Myocyte (in vitro differentiated cells): ENCODE measurements at regions not wholly inside any gene's neighbourhood (a gene's known extent, or its start where the extent isn't known, plus 50 kb on each side); places are given as distances from the start of the nearest gene placed in this dataset.
"Not testable (repeated sequence)": the region's sequence is repeated elsewhere in the genome, so short reads cannot be mapped to it uniquely, and the experiment has no call there.

ENCODE experiments used
- DNase-seq: peaks from one replicate; pipeline ENCODE4 v3.0.0-alpha.2; 2012; ENCODE audit warnings: low read depth

DNA sequence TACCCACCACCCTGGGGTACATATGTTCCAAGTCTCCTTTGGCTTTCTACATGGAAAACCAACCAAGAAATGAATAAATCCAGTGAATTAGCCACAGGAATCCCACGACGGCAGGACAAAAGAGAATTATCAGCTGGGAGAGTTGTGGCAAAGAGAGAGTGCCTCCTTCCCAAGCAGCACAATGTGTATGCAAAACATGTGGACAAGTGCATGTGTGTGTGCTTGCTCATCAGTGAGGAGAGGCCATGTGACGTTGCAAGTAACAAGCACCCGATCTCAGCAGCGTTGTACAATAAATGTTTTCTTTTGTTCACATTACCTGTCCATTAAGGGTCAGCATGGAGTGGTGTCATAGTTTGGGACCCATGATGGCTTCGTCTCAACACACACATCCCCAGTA lies 50.0 kb upstream of the EMX2 start:
- no peak for DNase-seq

DNA sequence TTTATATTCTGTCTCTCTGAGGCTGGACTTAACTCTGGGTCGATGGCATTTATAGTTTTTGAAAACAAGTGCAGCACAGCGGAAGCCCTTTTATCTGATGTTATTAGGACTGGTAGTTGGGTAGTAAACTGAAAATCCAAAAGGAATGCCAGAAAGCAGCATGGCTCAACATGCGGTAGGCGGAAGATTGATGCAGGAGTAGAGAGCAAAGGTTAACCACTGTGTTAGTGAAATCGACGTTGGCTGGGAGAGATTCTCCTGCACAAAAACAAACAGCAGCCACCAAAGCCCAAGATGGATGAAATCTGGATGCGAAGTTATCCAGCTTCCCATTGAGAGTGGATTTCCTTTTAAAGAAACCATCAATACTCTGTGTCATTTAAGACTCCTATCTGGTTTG lies 54.5 kb upstream of the EMX2 start:
- DNase-seq = no peak

DNA sequence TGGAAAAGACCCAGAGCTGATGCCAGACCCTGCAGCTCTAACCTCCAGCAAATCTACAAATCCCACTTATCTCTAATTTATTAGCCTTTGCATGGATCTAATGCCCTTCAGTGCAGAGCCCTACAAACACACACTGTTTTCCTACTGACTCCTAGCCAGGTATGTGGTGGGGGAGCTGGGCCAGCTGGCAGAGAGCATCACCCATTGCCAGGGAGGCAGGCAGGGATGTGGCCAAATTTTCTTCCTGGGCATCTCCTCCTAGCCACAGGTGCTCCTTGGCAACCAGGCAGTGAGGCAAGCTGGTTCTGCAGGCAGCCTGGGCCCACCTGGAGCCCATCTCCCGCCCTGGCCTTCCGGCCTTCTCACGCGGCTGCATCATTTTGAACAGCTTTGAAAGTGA lies 55.9 kb upstream of the EMX2 start:
- DNase-seq = no peak

DNA sequence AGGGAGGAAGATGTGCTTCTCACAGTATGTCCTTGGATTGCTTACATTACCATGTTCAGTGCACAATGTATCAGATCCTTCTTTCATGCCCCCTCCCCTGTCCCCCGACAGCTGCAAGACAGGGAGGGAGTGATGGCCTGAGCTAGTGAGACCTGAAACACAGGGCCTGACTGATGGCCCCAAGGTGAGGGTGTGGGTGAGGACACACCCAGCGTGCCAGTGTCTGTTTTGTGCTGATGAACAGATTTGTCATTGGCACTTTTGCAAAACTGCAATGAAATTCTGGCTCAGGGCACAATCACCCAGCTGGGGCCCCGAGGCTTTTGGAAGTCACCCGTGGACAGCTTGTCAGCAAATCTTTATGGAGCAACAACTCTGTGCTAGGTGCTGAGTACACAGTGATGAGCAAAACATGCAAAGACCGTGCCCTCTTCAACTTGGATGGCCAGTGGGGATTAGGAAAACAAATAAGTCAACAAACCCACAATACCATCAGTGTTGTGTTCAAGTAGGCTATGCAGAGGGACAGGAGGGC lies 59.4 kb upstream of the EMX2 start:
- no peak for DNase-seq

DNA sequence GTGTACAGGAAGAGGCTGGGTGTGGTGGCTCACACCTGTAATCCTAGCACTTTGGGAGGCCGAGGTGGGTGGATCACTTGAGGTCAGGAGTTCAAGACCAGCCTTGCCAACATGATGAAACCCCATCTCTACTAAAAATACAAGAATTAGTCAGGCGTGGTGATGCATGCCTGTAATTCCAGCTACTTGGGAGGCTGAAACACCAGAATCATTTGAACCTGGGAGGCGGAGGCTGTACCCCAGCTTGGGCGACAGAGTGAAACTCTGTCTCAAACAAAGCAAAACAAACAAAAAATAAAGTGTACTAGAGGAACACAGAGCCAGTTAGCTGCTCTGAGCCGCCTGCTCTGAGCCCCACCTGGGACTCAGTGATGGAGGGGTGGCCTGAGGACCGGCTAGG lies 61.5 kb upstream of the EMX2 start:
- DNase-seq = not testable (repeated sequence)

DNA sequence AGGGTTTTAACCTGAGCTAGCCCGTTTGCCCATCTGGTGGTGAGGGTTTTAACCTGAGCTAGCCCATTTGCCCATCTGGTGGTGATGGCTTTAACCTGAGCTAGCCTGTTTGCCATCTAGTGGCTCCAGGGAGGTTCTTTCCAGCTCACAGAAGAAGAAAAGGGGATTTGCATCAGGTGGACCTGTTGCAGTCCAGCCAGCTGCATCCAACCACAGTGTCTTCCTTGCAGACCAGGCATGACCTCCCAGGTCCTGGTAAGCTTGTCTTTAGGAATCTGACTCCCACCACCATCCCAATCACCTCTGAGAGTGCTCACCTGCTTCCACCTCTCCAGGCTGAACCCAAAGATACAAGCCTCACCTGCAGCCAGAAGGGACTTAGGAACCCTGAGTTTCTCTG lies 62.4 kb upstream of the EMX2 start:
- DNase-seq = no peak

DNA sequence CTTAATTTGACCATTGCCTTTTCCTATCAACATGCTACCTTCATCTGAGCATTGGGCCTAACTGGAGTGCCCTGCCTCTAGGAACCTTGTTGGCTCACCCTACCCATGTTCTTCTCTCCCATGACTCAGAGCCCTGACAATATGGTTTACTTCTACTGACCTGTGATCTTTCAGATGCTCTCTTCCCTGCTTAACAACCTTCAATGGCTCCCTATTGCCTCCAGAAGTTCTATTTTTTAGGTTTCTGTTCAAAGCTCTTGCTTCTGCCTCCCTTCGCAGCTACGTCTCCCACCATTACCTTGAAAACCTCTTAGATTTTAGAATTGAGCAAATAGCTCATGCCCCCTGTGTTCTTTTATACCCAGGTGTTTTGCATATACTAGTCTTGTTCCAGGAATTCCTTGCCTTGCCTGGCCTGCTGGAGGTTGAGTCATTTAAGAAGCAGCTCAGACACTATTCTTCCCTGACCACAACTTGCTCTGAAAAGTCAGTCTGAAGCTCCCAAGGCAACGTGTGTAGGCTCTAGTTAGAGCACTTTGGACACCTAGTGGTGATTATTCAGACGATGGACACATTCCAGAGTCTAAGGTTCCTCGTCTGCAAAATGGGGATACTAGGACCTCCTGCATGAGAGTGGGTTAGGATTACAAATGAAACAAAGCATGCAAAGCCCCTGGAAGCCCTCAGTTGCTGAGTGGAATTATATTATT lies 64.4 kb upstream of the EMX2 start:
- DNase-seq = peak; percentile 45

DNA sequence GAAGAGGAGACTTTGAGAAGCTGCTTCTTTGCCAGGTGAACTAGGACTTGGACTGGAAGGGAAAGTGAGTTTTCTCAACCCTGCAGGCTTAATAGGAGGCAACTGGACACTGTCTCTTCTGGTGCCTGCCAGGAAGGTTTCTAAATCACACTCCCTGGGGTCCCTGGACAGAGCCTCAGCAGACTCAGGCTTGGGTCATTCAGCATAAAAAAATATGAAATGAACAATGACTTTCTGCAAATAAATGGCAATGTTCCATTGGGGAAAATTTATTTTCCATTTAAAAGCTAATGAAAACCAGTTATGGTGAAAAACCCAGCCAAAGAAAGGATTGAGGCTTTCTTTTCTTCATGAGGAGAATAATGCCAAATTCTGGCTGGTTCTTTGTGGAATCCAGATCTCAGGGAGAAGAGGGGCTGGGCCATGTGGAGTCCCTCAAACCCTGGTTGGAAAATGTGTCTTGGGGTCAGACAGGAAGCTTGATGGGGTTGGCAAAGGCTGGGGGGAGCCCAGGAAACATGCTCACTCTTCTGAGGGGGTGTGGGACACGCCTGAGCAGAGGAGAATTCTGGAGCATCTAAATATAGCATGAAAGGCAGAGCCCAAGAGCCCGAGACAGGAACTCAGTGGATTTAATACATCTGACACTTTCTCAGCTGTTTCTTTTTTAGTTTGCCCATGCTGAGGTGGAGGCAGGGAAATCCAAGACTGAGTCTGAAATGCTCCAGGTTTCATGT lies 65.2 kb upstream of the EMX2 start:
- no peak for DNase-seq

DNA sequence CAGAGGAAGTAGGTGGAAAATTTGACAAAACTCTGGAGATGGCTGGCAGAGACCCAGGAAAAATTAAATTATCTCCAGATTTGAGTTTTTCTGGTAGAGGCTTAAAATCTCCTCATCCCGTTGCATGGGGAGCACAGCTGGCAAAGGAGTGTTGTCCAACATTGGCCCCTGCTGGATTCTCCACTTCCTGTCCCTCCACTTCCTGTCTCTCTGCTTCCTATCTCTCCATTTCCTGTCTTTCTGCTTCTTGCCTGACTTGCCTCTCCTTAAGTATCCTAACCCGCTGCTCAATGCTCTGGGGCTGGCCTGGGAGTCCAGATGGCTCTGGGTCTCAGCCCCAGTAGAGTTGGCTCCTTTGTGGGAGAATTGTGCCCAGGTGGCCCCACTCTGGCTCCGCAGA lies 65.8 kb upstream of the EMX2 start:
- no peak for DNase-seq

DNA sequence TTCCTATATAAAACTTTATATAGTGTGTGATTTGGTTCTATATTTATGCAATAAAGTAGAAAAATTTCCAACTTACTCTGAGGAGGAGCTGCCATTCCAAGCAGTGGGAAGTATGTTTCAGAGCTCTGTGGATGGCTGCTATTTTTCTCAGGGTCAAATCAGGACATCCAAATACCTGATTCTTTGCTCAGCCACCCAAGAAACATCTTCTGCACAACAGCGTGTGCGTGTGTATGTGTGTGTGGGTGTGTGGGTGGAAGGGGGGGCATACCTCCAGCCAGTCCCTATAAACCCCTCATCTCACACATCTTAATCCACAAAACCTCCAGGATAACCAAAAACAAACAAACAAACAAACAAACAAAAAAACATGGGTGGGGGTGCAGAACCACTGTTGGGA lies 66.3 kb upstream of the EMX2 start:
- no peak for DNase-seq

DNA sequence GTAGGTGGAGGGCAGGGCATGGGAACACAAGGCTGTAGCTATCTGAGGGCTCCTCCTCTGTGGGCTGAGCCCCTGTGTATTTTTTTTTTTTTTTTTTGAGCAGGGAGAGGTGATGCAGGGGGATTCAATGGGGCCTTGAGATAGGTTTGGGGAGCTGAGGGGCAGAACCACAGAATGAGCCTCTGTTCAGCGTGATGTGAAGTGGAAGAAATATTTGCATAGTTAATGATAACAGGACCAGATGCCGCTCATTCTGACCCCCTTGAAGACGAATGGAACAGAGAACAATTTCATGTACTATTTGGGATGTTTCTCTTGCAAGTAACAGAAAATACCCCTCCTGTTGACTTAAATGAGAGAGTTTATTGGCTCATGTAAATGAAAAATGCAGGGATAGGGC lies 69.7 kb upstream of the EMX2 start:
- DNase-seq = no peak

DNA sequence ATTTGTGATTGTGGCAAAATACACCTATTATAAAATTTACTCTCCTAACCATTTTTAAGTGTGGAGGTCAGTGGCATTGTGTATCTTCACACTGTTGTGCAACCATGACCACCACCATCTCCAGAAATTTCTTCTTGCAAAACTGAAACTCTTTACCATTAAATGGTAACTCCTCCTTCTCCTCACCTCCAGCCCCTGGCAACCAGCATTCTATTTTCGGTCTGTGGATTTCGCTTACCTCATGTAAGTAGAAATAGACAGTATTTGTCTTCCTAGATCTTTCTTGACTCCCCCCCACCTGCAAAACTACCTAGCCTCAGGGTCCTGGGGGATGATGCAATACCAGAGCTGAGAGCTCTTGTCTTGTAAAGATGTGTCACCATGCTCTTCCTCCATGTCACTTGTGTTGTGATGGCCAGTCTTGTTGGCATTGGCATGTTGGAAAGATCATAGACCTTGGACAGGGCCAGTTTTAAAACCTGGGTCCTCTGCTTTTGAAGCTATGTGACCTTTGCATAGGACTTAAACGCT lies 71.1 kb upstream of the EMX2 start:
- DNase-seq = no peak

DNA sequence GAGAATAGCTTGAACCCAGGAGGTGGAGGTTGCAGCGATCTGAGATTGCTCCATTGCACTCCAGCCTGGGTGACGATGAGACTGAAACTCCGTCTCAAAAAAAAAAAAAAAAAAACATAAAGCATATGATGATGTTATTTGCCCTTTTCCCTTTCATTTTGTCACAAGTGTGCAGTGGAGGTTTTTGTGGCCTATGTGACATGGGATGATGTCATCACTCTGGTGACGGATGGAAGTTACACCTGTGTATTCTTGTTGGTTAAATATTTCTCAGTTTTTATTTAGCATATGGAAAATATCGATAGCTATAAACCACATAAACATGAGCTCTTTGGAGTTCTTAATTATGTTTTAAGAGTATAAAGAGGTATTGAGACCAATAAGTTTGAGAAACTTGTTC lies 71.8 kb upstream of the EMX2 start:
- DNase-seq = no peak

DNA sequence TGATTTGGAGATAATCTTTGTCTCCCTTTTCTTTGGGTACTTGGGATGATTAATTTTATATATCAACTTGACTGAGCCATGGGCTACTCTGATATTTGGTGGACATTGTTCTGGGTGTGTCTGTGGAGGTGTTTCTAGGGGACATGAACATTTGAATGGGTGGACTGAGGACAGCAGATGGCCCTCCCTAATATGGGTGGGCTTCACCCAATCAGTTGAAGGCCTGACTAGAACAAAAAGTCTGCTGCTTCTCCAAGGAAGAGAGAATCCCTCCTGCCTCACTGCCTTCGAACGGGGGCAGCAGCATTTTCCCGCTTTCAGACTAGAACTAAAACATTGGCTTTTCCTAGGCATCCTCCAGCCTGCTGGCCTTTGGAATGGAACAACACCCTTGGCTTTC lies 73.9 kb upstream of the EMX2 start:
- DNase-seq = no peak

DNA sequence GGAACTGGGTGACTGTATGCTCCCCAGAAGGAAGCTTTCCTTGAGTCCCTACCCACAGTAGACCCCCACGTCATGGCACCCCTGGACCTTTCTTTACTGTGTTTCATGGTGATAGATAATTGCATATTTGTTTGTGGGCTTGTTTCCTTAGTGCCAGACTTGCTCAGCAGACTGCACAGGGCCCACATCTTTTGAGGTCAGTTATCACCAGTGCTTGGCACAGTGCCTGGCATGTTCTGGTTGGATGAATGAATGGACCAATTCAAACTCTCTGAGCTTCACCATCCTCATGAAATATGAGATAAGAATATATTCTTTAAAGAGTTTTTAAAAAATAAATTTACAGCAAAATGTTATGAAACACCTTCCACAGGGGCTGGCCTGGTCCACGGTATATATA lies 78.4 kb upstream of the EMX2 start:
- DNase-seq = no peak

DNA sequence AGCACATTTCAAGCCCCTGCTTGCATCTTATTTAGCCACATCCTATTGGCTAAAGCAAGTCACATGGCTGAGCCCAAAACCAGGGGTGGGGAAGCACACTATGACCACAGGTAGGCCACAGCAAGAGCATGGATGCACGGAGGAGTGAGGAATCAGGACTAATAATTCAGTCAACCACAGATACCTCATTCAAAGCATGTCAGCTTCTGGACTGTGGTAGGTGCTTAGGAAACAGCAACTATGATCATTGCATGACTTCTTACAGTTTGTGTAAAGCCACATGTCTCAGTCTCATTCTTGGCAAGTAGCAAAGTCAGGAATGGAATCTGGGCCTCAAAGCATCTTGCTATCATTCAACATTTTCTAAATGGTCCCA lies 79.0 kb upstream of the EMX2 start:
- DNase-seq = no peak

DNA sequence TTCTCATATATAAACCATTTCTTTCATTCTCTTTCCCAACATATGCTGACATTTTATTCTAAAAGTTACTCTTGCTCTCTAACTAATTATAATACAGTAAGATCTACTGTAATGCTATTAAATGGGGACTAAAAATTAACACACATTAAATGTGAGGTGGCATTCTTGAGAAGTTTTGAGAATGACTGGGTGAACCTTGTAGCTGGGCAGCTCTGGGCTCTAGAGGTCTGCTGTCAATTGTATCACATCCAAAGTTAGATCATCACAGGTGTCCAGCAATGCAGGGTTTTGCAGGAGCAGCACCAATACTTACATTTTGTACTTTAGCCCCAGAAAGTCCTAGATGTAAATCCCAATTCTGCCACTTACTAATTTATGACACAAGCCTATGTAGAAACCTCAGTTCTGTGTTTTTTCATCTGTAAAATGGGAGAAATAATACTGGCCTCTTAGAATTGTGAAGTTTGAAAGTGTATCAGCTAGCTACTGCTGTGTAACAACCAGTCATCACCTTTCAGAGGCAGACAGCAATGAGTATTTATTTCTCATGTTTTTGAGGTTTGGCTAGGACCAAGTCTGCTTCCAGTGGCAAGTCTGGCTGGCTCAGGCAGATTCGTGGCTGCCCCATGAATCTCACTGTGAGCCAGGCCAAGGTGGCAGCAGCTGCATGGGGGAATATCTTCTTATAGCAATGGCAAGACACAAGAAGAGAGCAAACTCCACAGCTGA lies 79.6 kb upstream of the EMX2 start:
- DNase-seq = no peak

DNA sequence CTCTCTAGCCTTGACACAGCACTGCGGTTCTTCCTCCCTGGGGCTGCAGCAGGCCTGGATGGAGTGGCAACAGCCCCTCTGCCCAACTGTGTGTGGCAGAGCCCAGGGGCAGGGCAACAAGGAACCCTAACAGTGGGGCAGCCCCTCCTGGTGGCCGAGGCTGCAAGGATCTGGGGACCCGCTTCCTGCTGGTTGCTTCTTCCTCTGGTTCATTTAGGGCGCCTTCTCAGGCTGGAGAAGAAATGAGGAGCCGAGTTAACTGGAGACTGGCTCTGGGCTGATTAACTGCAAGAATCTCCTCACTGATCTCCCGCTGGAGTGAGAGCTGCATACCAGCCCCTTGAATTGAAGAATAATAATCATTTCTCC lies 80.1 kb upstream of the EMX2 start:
- no peak for DNase-seq

DNA sequence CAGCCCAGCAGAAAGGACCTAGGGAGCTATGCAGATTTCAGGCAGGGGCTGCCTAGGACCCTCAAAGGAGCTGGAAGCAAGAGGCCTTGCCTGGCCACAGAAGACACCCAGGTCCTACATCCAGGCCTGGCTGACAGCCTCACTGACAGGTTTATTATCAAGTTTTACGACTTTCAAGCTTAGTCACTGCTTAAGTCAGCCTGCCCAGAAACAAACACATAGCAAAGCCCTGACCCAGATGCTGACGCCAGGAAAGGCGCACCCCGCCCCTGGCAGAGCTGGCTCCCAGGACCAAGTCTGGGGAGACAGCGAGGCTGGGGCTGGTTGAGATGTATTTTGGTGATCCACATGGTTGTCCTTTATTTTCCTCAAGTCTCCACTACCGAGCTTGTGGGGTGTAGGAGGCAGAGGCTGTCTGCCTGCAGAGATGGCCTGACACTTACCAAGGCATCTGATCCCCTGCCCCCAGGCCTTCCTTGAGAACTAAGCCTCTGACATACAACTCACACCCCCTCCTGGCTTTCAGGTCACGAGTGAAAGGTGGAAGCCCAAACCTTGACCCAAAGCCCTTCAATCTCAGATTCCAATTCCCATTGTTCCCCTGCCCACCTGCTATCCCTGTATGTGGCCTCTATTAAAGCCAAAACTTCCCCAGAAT lies 80.7 kb upstream of the EMX2 start:
- DNase-seq = peak; percentile 44

DNA sequence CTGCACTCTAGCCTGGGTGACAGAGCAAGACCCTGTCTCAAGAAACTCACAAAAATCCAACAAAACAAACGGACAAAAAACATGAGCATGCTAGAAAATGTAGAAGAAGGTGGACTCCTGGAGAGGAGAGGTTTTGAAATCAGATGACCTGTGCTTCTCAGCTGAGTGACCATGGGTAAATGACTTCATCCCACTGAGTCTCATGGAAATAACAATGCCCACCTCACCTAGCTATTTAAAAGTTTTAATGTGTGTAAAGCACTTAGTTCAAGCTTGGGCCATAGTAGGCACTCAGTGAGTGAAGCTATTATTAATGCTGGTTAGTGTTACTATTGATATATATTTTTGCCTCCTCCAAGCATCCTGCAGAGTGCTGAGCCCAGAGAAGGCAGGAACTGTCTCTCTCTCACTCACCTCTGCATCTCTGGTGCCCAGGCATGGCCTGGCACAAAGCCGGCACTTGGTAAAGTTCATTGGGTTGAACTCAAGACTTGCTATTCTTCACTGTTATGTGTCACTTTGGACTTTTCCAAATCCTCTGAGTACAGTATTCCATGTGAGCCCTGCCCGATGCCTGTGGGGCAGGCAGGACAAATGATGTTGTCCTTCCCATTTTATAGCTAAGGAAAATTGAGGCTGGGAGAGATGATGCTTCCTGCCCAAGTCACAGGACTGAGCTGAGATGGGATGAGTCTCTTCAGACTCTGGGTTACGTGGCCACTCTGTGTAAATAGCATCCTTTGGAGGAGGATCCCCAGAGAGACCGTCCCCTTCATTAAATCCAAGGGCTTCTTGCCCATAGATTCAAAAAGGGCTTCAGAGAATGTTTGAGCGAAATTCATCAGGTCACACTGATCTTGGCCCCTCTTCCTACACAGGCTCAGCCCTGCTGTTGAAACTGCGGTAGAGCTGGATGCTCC lies 81.4 kb upstream of the EMX2 start:
- no peak for DNase-seq

DNA sequence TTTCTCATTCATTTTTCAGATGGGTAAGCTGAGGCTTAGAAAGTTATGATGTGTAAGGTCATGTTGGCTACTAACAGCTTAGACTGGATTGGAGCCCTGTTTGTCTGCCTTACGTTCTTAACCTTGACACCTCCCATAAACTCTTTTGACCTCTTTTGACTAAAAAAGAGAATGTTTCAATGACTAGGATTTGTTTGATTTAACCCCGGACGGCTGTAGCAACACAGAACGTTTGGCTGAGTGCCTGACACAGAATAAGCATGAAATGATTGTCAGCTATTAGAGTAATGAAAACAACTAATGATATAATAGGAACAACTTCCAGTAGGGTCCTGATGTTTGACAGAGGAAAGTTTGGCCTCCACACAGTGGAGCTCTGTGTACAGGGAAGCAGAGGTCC lies 83.3 kb upstream of the PDZD8 start:
- no peak for DNase-seq
